ENCODE measurements at regions not wholly inside any gene's neighbourhood (a gene's known extent, or its start where the extent isn't known, plus 50 kb on each side); places are given as distances from the start of the nearest gene placed in this dataset.
A peak's percentile ranks its signal among the peaks of the same experiment; 100 is the strongest.

- no peak for DNase-seq (ENCODE audit: low spot score)
Measured at GRCh38 chr4:152159773-152160172, 376.1 kb downstream of the FBXW7 start.

- no peak for DNase-seq (ENCODE audit: low spot score)
Measured at GRCh38 chr4:152158225-152158624, 377.7 kb downstream of the FBXW7 start.

GRCh38 chr4:152157629-152158028, 378.3 kb downstream of the FBXW7 start:
- DNase-seq (ENCODE audit: low spot score) = no peak

- no peak for DNase-seq (ENCODE audit: low spot score)
Measured at GRCh38 chr4:152156442-152156841, 379.4 kb downstream of the FBXW7 start.

- DNase-seq (ENCODE audit: low spot score) = no peak
Measured at GRCh38 chr4:152155070-152155469, 380.8 kb downstream of the FBXW7 start.

GRCh38 chr4:152154433-152154832, 381.5 kb downstream of the FBXW7 start:
- DNase-seq (ENCODE audit: low spot score) = no peak

GRCh38 chr4:152153476-152154270, 382.2 kb downstream of the FBXW7 start:
- DNase-seq (ENCODE audit: low spot score) = no peak

- DNase-seq (ENCODE audit: low spot score) = no peak
Measured at GRCh38 chr4:152150214-152150613, 385.7 kb downstream of the FBXW7 start.

GRCh38 chr4:152149745-152150144, 386.1 kb downstream of the FBXW7 start:
- no peak for DNase-seq (ENCODE audit: low spot score)

GRCh38 chr4:152148057-152148456, 387.2 kb upstream of the GATB start:
- no peak for DNase-seq (ENCODE audit: low spot score)

- DNase-seq (ENCODE audit: low spot score) = no peak
Measured at GRCh38 chr4:152146244-152146643, 385.4 kb upstream of the GATB start.

- DNase-seq (ENCODE audit: low spot score) = no peak
Measured at GRCh38 chr4:152143806-152144205, 383.0 kb upstream of the GATB start.

GRCh38 chr4:152138451-152138850, 377.6 kb upstream of the GATB start:
- no peak for DNase-seq (ENCODE audit: low spot score)

GRCh38 chr4:152132776-152133175, 372.0 kb upstream of the GATB start:
- no peak for DNase-seq (ENCODE audit: low spot score)

GRCh38 chr4:152128356-152128755, 367.5 kb upstream of the GATB start:
- DNase-seq (ENCODE audit: low spot score) = no peak

GRCh38 chr4:152126238-152126637, 365.4 kb upstream of the GATB start:
- no peak for DNase-seq (ENCODE audit: low spot score)

GRCh38 chr4:152118819-152119553, 358.2 kb upstream of the GATB start:
- peak; percentile 58 for DNase-seq (ENCODE audit: low spot score)

GRCh38 chr4:152117933-152118507, 357.2 kb upstream of the GATB start:
- peak; percentile 28 for DNase-seq (ENCODE audit: low spot score)

GRCh38 chr4:152117520-152117919, 356.7 kb upstream of the GATB start:
- DNase-seq (ENCODE audit: low spot score) = no peak

GRCh38 chr4:152117054-152117453, 356.2 kb upstream of the GATB start:
- no peak for DNase-seq (ENCODE audit: low spot score)

GRCh38 chr4:152115794-152116193, 355.0 kb upstream of the GATB start:
- no peak for DNase-seq (ENCODE audit: low spot score)

- no peak for DNase-seq (ENCODE audit: low spot score)
Measured at GRCh38 chr4:152115118-152115517, 354.3 kb upstream of the GATB start.

GRCh38 chr4:152114562-152114961, 353.8 kb upstream of the GATB start:
- no peak for DNase-seq (ENCODE audit: low spot score)

Measured in ecto neural progenitor cell (in vitro differentiated cells).